GM12801 (cell line): ENCODE measurements at regions not wholly inside any gene's neighbourhood (a gene's known extent, or its start where the extent isn't known, plus 50 kb on each side); places are given as distances from the start of the nearest gene placed in this dataset.

Experiments
- TF ChIP-seq, protein P1 (sequence below): IDR thresholded peaks from one replicate; pipeline ENCODE4 v1.5.1; 2011; ENCODE audit warnings: control low read depth; ENCODE audit not compliant: insufficient read length; ENCODE audit errors: extremely low read depth

DNA sequence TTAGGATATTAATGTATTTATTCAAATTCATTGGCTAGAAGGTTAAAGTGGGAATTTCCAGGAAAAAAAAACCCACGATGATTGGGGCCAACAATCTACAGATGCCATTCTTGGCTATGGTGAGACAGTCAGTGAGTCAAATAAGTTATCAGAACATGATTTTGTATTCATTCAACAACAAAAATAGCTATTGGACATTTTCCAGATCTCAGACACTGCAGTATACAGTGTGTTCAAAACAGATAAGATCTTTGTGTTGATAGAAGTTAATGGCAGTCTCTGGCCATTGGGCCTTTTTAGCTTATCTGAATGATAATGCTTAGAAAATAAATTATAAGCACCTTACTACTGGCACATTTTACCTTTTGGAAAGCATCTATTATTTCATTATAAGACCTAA is 547.7 kb downstream of the MAT2B start:
- TF ChIP-seq, protein P1, sequence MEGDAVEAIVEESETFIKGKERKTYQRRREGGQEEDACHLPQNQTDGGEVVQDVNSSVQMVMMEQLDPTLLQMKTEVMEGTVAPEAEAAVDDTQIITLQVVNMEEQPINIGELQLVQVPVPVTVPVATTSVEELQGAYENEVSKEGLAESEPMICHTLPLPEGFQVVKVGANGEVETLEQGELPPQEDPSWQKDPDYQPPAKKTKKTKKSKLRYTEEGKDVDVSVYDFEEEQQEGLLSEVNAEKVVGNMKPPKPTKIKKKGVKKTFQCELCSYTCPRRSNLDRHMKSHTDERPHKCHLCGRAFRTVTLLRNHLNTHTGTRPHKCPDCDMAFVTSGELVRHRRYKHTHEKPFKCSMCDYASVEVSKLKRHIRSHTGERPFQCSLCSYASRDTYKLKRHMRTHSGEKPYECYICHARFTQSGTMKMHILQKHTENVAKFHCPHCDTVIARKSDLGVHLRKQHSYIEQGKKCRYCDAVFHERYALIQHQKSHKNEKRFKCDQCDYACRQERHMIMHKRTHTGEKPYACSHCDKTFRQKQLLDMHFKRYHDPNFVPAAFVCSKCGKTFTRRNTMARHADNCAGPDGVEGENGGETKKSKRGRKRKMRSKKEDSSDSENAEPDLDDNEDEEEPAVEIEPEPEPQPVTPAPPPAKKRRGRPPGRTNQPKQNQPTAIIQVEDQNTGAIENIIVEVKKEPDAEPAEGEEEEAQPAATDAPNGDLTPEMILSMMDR: no peak

DNA sequence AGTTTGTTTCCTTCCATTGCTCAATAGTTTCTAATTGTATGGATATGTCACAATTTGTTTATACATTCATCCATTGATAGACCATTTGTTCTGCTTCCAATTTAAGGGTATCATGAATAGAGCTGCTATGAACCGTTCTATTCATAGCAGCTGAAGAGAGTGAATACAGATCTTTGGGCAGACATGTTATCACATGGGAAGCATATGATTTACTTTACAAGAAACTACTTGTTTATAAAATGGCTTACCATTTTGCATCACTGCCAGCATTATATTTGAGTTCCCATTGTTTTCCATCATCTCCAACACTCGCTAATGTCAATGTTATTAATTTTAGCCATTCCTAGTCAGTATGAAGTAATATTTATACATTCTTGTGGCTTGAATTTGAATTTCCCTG is 549.0 kb downstream of the MAT2B start:
- TF ChIP-seq, protein P1: no peak

DNA sequence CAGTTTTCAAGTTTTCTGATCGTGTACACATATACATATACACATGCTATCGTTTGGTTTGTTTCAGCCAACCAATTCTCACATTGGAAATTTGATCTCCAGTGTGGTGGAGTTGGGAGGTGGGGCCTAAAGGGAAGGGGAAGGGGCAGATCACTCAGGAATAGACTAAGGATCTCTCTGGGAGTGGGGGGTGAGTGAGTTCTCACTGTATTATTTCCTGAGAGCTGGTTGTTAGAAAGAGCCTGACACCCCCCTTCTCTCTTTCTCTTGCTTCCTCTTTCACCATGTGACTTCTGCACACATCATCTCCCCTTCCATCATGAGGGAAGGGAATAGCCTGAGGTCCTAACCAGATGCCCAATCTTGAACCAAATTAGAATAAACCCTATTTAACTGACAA is 551.7 kb downstream of the MAT2B start:
- TF ChIP-seq, protein P1: no peak

DNA sequence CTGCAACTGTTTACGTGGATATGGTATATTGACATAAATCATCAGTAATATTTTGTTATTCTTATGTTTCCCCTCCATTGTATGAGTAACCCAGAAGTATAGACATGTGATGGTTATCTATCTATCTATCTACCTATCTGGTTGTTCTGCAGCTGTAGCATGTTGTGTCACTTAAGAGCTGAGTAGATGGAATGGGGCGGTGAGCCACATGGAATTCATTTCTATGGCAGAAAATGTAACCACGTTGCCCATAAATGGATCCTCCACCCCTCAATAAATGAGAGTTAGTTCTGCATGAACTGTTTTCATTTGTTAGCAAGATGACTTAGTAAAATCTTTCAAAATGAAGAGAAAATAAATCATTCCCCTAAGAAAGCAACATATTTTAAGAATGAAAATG is 553.2 kb downstream of the MAT2B start:
- TF ChIP-seq, protein P1: no peak

DNA sequence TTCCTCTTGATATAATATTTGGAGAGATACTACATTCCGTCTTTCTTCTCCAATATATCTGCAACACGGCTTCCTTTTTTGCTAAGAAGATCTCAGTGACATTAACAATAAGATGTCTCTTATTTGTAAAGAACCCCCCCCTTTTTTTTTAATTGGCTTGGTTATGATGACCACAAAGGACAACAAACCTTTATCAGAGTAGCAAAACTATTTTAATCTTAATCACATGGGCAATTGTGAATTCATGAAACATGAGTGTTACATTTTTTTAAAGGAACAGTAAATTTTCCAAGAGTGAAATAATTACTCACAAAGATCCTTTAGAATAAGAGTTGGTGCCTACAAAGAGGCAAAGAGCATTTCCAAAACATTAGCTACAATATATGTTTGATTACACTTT is 554.1 kb downstream of the MAT2B start:
- TF ChIP-seq, protein P1: no peak

DNA sequence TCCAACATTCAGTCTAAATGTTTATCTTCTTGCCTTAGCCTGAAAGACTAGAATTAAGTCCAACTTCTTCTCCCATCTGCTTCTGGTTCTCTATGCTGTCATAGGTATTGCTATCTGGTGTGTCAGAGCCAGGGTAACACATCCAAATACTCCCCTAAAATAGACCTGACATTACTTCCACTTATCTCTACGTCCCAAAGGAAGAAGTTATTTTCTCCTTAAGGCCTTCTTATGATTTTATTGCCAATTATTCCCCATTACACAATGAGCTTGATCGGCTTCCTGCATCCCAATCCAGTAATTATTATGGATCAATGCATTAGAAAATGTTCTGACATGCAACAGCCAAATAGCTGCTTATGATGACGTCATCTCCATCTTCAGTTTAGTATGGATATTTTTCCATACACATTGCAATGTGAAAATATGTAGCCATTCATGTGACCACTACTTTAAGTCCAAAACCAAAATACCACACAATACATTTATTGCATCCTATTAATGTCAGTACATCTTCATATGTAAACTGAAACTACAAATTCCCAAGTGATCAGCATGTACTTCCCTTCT is 555.5 kb downstream of the MAT2B start:
- TF ChIP-seq, protein P1: no peak

DNA sequence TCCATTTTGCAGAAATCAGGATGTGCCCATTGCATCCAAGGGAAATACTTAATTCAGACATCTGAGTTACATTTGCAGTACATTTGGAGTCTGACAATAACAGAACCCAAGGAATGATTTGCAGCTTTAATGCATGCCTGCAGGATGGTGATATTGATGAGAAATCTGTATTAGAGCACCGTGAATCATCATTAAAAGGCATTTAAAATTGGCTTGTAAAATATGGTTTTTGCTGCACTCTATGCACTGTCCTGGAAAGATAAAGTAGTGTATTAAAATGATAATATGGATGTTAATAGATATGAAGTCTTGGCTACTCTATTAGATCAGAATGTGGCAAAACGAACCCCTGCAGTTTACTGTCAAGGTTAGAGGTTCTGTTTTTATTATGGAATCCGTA is 556.9 kb downstream of the MAT2B start:
- TF ChIP-seq, protein P1: no peak
